ENCODE measurements at regions not wholly inside any gene's neighbourhood (a gene's known extent, or its start where the extent isn't known, plus 50 kb on each side); places are given as distances from the start of the nearest gene placed in this dataset.

- DNase-seq (ENCODE audit: low read depth) = no peak
Observed at GRCh38 chr4:128355305-128355704, 67.7 kb upstream of the PGRMC2 start.

- no peak for DNase-seq (ENCODE audit: low read depth)
Observed at GRCh38 chr4:128354205-128354821, 66.7 kb upstream of the PGRMC2 start.

- no peak for DNase-seq (ENCODE audit: low read depth)
Observed at GRCh38 chr4:128353791-128354190, 66.2 kb upstream of the PGRMC2 start.

- no peak for DNase-seq (ENCODE audit: low read depth)
Observed at GRCh38 chr4:128351502-128351901, 63.9 kb upstream of the PGRMC2 start.

GRCh38 chr4:128350449-128351045 lies 62.9 kb upstream of the PGRMC2 start:
- DNase-seq (ENCODE audit: low read depth) = no peak

GRCh38 chr4:128349921-128350320 lies 62.3 kb upstream of the PGRMC2 start:
- DNase-seq (ENCODE audit: low read depth) = no peak

- no peak for DNase-seq (ENCODE audit: low read depth)
Observed at GRCh38 chr4:128347930-128348660, 60.5 kb upstream of the PGRMC2 start.

- DNase-seq (ENCODE audit: low read depth) = no peak
Observed at GRCh38 chr4:128347175-128347868, 59.7 kb upstream of the PGRMC2 start.

- no peak for DNase-seq (ENCODE audit: low read depth)
Observed at GRCh38 chr4:128346054-128346716, 58.6 kb upstream of the PGRMC2 start.

GRCh38 chr4:128345650-128346049 lies 58.0 kb upstream of the PGRMC2 start:
- no peak for DNase-seq (ENCODE audit: low read depth)

- DNase-seq (ENCODE audit: low read depth) = no peak
Observed at GRCh38 chr4:128342762-128343161, 55.1 kb upstream of the PGRMC2 start.

GRCh38 chr4:128341634-128342033 lies 54.0 kb upstream of the PGRMC2 start:
- DNase-seq (ENCODE audit: low read depth) = no peak

- no peak for DNase-seq (ENCODE audit: low read depth)
Observed at GRCh38 chr4:128338634-128339355, 51.2 kb upstream of the PGRMC2 start.

- DNase-seq (ENCODE audit: low read depth) = no peak
Observed at GRCh38 chr4:128337863-128338262, 50.2 kb upstream of the PGRMC2 start.

Data from activated gamma-delta T cell treated with anti-CD3 and anti-CD28 coated beads, Interleukin-2, amount 50 U/mL, for 16 hours (primary cell).